ENCODE measurements at regions not wholly inside any gene's neighbourhood (a gene's known extent, or its start where the extent isn't known, plus 50 kb on each side); places are given as distances from the start of the nearest gene placed in this dataset.

DNA sequence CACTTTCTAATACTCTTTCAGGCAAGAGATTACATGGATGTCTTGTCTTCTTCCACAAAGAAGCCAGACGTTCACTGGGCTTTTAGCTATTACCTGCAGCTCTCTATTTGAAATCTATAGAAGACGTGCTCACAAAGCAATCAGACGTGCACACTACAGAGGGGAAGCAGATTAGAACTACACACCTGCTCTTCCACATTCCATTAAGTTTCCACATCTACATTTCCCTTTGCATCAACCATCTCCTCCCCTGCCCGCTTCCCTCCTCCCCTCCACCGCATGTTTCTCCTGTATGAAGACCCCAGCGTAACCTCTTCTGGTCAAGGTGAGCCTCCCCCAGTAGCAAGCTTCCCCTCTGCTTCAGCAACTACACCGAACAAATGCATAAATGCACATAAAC lies 119.8 kb downstream of the DHX15 start:
- ATAC-seq: no peak
- no peak for TF ChIP-seq ZFP30 (CRISPR knock-in tag; IDR thresholded peaks at IDR 0.05)
- TF ChIP-seq CSDC2 (CRISPR knock-in tag; IDR thresholded peaks at IDR 0.05): no peak
- no peak for TF ChIP-seq PPARA (CRISPR knock-in tag; IDR thresholded peaks at IDR 0.05; ENCODE audit: borderline replicate concordance)
- TF ChIP-seq SNAI2 (CRISPR knock-in tag; IDR thresholded peaks at IDR 0.05): no peak

DNA sequence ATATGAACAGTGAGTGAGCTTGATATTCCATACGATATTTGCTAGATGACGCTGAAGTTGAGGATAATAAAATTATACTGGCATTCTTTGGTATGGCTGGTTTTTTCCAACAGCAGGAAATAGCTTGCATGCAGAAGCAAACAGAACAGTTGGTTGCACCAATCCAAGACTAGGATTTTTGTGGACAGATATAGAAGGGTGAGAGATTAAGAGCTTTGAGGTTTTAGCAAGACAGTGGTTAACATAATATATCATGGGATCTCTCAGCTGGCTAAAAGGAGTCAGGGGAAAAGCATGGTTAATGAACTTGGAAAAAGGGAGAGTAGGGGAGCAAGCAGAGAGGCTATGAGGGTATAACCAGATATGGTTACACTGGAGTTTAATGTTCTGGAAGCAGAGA lies 127.9 kb downstream of the DHX15 start:
- TF ChIP-seq OSR1 (CRISPR knock-in tag; IDR thresholded peaks at IDR 0.05): no peak
- no peak for TF ChIP-seq CSDC2 (CRISPR knock-in tag; IDR thresholded peaks at IDR 0.05)
- no peak for TF ChIP-seq TCF4 (CRISPR knock-in tag; IDR thresholded peaks at IDR 0.05; ENCODE audit: borderline replicate concordance)
- TF ChIP-seq, protein P1, sequence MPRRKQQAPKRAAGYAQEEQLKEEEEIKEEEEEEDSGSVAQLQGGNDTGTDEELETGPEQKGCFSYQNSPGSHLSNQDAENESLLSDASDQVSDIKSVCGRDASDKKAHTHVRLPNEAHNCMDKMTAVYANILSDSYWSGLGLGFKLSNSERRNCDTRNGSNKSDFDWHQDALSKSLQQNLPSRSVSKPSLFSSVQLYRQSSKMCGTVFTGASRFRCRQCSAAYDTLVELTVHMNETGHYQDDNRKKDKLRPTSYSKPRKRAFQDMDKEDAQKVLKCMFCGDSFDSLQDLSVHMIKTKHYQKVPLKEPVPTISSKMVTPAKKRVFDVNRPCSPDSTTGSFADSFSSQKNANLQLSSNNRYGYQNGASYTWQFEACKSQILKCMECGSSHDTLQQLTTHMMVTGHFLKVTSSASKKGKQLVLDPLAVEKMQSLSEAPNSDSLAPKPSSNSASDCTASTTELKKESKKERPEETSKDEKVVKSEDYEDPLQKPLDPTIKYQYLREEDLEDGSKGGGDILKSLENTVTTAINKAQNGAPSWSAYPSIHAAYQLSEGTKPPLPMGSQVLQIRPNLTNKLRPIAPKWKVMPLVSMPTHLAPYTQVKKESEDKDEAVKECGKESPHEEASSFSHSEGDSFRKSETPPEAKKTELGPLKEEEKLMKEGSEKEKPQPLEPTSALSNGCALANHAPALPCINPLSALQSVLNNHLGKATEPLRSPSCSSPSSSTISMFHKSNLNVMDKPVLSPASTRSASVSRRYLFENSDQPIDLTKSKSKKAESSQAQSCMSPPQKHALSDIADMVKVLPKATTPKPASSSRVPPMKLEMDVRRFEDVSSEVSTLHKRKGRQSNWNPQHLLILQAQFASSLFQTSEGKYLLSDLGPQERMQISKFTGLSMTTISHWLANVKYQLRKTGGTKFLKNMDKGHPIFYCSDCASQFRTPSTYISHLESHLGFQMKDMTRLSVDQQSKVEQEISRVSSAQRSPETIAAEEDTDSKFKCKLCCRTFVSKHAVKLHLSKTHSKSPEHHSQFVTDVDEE (CRISPR knock-in tag; IDR thresholded peaks at IDR 0.05): no peak
- no peak for TF ChIP-seq RARB (CRISPR knock-in tag; IDR thresholded peaks at IDR 0.05)
- TF ChIP-seq, protein P2, sequence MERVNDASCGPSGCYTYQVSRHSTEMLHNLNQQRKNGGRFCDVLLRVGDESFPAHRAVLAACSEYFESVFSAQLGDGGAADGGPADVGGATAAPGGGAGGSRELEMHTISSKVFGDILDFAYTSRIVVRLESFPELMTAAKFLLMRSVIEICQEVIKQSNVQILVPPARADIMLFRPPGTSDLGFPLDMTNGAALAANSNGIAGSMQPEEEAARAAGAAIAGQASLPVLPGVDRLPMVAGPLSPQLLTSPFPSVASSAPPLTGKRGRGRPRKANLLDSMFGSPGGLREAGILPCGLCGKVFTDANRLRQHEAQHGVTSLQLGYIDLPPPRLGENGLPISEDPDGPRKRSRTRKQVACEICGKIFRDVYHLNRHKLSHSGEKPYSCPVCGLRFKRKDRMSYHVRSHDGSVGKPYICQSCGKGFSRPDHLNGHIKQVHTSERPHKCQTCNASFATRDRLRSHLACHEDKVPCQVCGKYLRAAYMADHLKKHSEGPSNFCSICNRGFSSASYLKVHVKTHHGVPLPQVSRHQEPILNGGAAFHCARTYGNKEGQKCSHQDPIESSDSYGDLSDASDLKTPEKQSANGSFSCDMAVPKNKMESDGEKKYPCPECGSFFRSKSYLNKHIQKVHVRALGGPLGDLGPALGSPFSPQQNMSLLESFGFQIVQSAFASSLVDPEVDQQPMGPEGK (CRISPR knock-in tag; IDR thresholded peaks at IDR 0.05; ENCODE audit: borderline replicate concordance): no peak
- no peak for ATAC-seq

DNA sequence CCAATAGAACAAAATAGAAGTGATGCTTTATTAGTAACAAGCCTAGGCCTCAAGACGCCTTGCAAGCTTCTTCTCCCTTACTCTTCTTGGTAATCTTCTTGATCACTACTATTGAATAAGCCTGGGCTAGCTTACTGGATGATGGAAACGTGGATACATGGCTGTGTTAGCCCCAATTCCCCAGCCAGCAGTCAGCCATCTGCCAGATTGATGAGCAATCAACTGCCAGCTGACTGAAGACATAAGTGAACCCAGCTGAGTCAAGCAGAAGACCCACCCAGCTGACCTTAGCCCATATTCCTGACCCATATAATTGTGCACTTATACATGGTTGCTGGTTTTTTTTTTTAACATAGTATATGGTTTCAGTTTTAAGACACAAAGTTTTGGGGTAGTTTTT lies 130.4 kb downstream of the DHX15 start:
- TF ChIP-seq CSDC2 (CRISPR knock-in tag; IDR thresholded peaks at IDR 0.05) (no peak), ZC3H10 (CRISPR knock-in tag; IDR thresholded peaks at IDR 0.05) (no peak), BACH2 (CRISPR knock-in tag; IDR thresholded peaks at IDR 0.05; ENCODE audit: borderline replicate concordance) (no peak), TCF4 (CRISPR knock-in tag; IDR thresholded peaks at IDR 0.05; ENCODE audit: borderline replicate concordance) (no peak), ESRRG (CRISPR knock-in tag; IDR thresholded peaks at IDR 0.05) (no peak), TOX (CRISPR knock-in tag; IDR thresholded peaks at IDR 0.05; ENCODE audit: borderline replicate concordance) (no peak), RARB (CRISPR knock-in tag; IDR thresholded peaks at IDR 0.05) (no peak), ARNTL (CRISPR knock-in tag; IDR thresholded peaks at IDR 0.05; ENCODE audit: borderline replicate concordance, low read depth) (no peak)
- TF ChIP-seq, protein P2 (CRISPR knock-in tag; IDR thresholded peaks at IDR 0.05; ENCODE audit: borderline replicate concordance): no peak
- TF ChIP-seq, protein P3, sequence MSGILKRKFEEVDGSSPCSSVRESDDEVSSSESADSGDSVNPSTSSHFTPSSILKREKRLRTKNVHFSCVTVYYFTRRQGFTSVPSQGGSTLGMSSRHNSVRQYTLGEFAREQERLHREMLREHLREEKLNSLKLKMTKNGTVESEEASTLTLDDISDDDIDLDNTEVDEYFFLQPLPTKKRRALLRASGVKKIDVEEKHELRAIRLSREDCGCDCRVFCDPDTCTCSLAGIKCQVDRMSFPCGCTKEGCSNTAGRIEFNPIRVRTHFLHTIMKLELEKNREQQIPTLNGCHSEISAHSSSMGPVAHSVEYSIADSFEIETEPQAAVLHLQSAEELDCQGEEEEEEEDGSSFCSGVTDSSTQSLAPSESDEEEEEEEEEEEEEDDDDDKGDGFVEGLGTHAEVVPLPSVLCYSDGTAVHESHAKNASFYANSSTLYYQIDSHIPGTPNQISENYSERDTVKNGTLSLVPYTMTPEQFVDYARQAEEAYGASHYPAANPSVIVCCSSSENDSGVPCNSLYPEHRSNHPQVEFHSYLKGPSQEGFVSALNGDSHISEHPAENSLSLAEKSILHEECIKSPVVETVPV (CRISPR knock-in tag; IDR thresholded peaks at IDR 0.05): no peak
- TF ChIP-seq, protein P4, sequence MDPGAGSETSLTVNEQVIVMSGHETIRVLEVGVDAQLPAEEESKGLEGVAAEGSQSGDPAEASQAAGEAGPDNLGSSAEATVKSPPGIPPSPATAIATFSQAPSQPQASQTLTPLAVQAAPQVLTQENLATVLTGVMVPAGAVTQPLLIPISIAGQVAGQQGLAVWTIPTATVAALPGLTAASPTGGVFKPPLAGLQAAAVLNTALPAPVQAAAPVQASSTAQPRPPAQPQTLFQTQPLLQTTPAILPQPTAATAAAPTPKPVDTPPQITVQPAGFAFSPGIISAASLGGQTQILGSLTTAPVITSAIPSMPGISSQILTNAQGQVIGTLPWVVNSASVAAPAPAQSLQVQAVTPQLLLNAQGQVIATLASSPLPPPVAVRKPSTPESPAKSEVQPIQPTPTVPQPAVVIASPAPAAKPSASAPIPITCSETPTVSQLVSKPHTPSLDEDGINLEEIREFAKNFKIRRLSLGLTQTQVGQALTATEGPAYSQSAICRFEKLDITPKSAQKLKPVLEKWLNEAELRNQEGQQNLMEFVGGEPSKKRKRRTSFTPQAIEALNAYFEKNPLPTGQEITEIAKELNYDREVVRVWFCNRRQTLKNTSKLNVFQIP (CRISPR knock-in tag; IDR thresholded peaks at IDR 0.05; ENCODE audit: borderline replicate concordance, low read depth): no peak
- TF ChIP-seq, protein P5, sequence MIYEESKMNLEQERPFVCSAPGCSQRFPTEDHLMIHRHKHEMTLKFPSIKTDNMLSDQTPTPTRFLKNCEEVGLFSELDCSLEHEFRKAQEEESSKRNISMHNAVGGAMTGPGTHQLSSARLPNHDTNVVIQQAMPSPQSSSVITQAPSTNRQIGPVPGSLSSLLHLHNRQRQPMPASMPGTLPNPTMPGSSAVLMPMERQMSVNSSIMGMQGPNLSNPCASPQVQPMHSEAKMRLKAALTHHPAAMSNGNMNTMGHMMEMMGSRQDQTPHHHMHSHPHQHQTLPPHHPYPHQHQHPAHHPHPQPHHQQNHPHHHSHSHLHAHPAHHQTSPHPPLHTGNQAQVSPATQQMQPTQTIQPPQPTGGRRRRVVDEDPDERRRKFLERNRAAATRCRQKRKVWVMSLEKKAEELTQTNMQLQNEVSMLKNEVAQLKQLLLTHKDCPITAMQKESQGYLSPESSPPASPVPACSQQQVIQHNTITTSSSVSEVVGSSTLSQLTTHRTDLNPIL (CRISPR knock-in tag; IDR thresholded peaks at IDR 0.05; ENCODE audit: low read depth): no peak
- TF ChIP-seq, protein P1 (CRISPR knock-in tag; IDR thresholded peaks at IDR 0.05): no peak
- ATAC-seq: no peak
